ENCODE measurements at regions not wholly inside any gene's neighbourhood (a gene's known extent, or its start where the extent isn't known, plus 50 kb on each side); places are given as distances from the start of the nearest gene placed in this dataset.

- TF ChIP-seq CTCF (IDR thresholded peaks at IDR 0.05 in 4 of 5, conservative IDR thresholded peaks at IDR 0.05 in 1 of 5) (no peak), POLR2A (IDR thresholded peaks at IDR 0.05) (no peak)
Measured at GRCh38 chr2:48183276-48183675, 131.2 kb upstream of the FOXN2 start.
